Naive B cell (primary cell): ENCODE measurements at regions not wholly inside any gene's neighbourhood (a gene's known extent, or its start where the extent isn't known, plus 50 kb on each side); places are given as distances from the start of the nearest gene placed in this dataset.
"Not testable (repeated sequence)": the region's sequence is repeated elsewhere in the genome, so short reads cannot be mapped to it uniquely, and the experiment has no call there.

ENCODE experiments used
- ATAC-seq, 2 donors: fragments of 150-1000 bp; cut with Tn5 transposase; 2 replicates each; pipeline ENCODE4 v1.10.0; 2021; ENCODE audit warnings: low read depth in 2 of 2, mild to moderate bottlenecking in 2 of 2, moderate library complexity in 2 of 2
- DNase-seq: peaks from one replicate; pipeline ENCODE4 v3.0.0; 2022
- H3K27ac Mint-ChIP-seq, 6 donors: one replicate each; pipeline ENCODE4 v1.8.0; 2020 to 2022; ENCODE audit warnings: mild to moderate bottlenecking in 6 of 6, mixed read lengths in 6 of 6, moderate library complexity in 5 of 6, inconsistent platforms in 2 of 6
- H3K27me3 Mint-ChIP-seq, 3 donors: one replicate each; pipeline ENCODE4 v1.8.0; 2021 to 2022; ENCODE audit warnings: mixed read lengths in 3 of 3, mild to moderate bottlenecking in 1 of 3
- H3K36me3 Mint-ChIP-seq, 2 donors: one replicate each; pipeline ENCODE4 v1.8.0; 2020 to 2022; ENCODE audit warnings: mixed read lengths in 2 of 2, inconsistent platforms in 1 of 2, mild to moderate bottlenecking in 1 of 2
- H3K4me1 Mint-ChIP-seq, 3 donors: one replicate each; pipeline ENCODE4 v1.8.0; 2020 to 2022; ENCODE audit warnings: mixed read lengths in 3 of 3, inconsistent platforms in 1 of 3, mild to moderate bottlenecking in 1 of 3, moderate library complexity in 1 of 3
- H3K4me3 Mint-ChIP-seq, 8 donors: one replicate each; pipeline ENCODE4 v1.8.0; 2020 to 2022; ENCODE audit warnings: mild to moderate bottlenecking in 8 of 8, mixed read lengths in 8 of 8, moderate library complexity in 8 of 8, inconsistent platforms in 2 of 8
- H3K9me3 Mint-ChIP-seq, 7 donors: one replicate each; pipeline ENCODE4 v1.8.0; 2020 to 2022; ENCODE audit warnings: mixed read lengths in 7 of 7, mild to moderate bottlenecking in 5 of 7, inconsistent platforms in 2 of 7, moderate library complexity in 1 of 7

- peaks cover 0 to 10% (median 4%) of the 10 kb centered on the region in 3 donors for H3K27me3 Mint-ChIP-seq
- no peaks in the 10 kb centered on the region for H3K36me3 Mint-ChIP-seq
- H3K4me3 Mint-ChIP-seq: no peak overlapping the region
- peaks cover 0 to 7% (median 2%) of the 10 kb centered on the region in 7 donors for H3K9me3 Mint-ChIP-seq
- ATAC-seq (no peak), DNase-seq (no peak)
- H3K27ac Mint-ChIP-seq: no peak overlapping the region
- H3K4me1 Mint-ChIP-seq: peaks cover 0 to 4% (median 0%) of the 10 kb centered on the region in 3 donors
Measured at GRCh38 chr15:23854912-23855659, 168.0 kb upstream of the NDN start.

- no peak overlapping the region for H3K27ac Mint-ChIP-seq
- no peak for ATAC-seq
- peaks cover 0 to 10% (median 4%) of the 10 kb centered on the region in 3 donors for H3K27me3 Mint-ChIP-seq
- H3K9me3 Mint-ChIP-seq: peaks cover 0 to 4% (median 0%) of the 10 kb centered on the region in 7 donors
- no peak for DNase-seq
- H3K4me3 Mint-ChIP-seq: no peak overlapping the region
- peaks cover 0 to 4% (median 0%) of the 10 kb centered on the region in 3 donors for H3K4me1 Mint-ChIP-seq
- no peaks in the 10 kb centered on the region for H3K36me3 Mint-ChIP-seq
Measured at GRCh38 chr15:23855947-23856346, 168.8 kb upstream of the NDN start.

- Mint-ChIP-seq H3K36me3 (no peaks in the 10 kb centered on the region), H3K9me3 (peaks cover 0 to 4% (median 0%) of the 10 kb centered on the region in 7 donors), H3K4me1 (peaks cover 0 to 4% (median 0%) of the 10 kb centered on the region in 3 donors), H3K27me3 (peaks cover 0 to 10% (median 4%) of the 10 kb centered on the region in 3 donors), H3K27ac (no peak overlapping the region), H3K4me3 (no peak overlapping the region)
- ATAC-seq (no peak), DNase-seq (no peak)
Measured at GRCh38 chr15:23857028-23857641, 170.0 kb upstream of the NDN start.

- Mint-ChIP-seq H3K36me3 (no peaks in the 10 kb centered on the region), H3K4me1 (peaks cover 0 to 4% (median 0%) of the 10 kb centered on the region in 3 donors), H3K27me3 (peaks cover 0 to 10% (median 4%) of the 10 kb centered on the region in 3 donors), H3K9me3 (peaks cover 0 to 5% (median 0%) of the 10 kb centered on the region in 7 donors), H3K4me3 (no peak overlapping the region), H3K27ac (no peak overlapping the region)
- ATAC-seq (no peak), DNase-seq (no peak)
Measured at GRCh38 chr15:23859008-23859407, 171.9 kb upstream of the NDN start.

GRCh38 chr15:23860290-23861245, 173.5 kb upstream of the NDN start:
- Mint-ChIP-seq H3K4me3 (no peak overlapping the region), H3K4me1 (no peaks in the 10 kb centered on the region), H3K9me3 (peaks cover 0 to 5% (median 0%) of the 10 kb centered on the region in 7 donors), H3K27ac (peak overlapping the region in 1 of 6 donors; percentile 67), H3K36me3 (no peaks in the 10 kb centered on the region), H3K27me3 (peaks cover 0 to 10% (median 0%) of the 10 kb centered on the region in 3 donors)
- DNase-seq: no peak
- no peak for ATAC-seq

GRCh38 chr15:23866832-23867231, 179.7 kb upstream of the NDN start:
- no peak for ATAC-seq
- Mint-ChIP-seq H3K27ac (no peak overlapping the region), H3K9me3 (peaks cover 0 to 5% (median 0%) of the 10 kb centered on the region in 7 donors), H3K27me3 (peaks cover 0 to 6% (median 0%) of the 10 kb centered on the region in 3 donors), H3K4me3 (no peak overlapping the region), H3K36me3 (no peaks in the 10 kb centered on the region), H3K4me1 (no peaks in the 10 kb centered on the region)
- DNase-seq: no peak

GRCh38 chr15:23869396-23869795, 182.3 kb upstream of the NDN start:
- peaks cover 0 to 6% (median 0%) of the 10 kb centered on the region in 3 donors for H3K27me3 Mint-ChIP-seq
- no peaks in the 10 kb centered on the region for H3K4me1 Mint-ChIP-seq
- ATAC-seq (no peak), DNase-seq (no peak)
- no peak overlapping the region for H3K4me3 Mint-ChIP-seq
- H3K9me3 Mint-ChIP-seq: peaks cover 0 to 5% (median 1%) of the 10 kb centered on the region in 7 donors
- H3K27ac Mint-ChIP-seq: no peak overlapping the region
- H3K36me3 Mint-ChIP-seq: no peaks in the 10 kb centered on the region

GRCh38 chr15:23873613-23874012, 186.5 kb upstream of the NDN start:
- not testable (repeated sequence) for ATAC-seq, H3K27me3 Mint-ChIP-seq, H3K9me3 Mint-ChIP-seq, H3K4me3 Mint-ChIP-seq, H3K36me3 Mint-ChIP-seq, H3K27ac Mint-ChIP-seq, DNase-seq, H3K4me1 Mint-ChIP-seq

- H3K4me3 Mint-ChIP-seq: no peak overlapping the region
- DNase-seq: no peak
- no peak for ATAC-seq
- peaks cover 0 to 12% (median 5%) of the 10 kb centered on the region in 7 donors for H3K9me3 Mint-ChIP-seq
- no peak overlapping the region for H3K27ac Mint-ChIP-seq
- H3K4me1 Mint-ChIP-seq: peaks cover 0 to 8% (median 4%) of the 10 kb centered on the region in 3 donors
- H3K27me3 Mint-ChIP-seq: peaks cover 0 to 9% (median 0%) of the 10 kb centered on the region in 3 donors
- H3K36me3 Mint-ChIP-seq: no peaks in the 10 kb centered on the region
Measured at GRCh38 chr15:23877502-23878412, 190.7 kb upstream of the NDN start.

- Mint-ChIP-seq H3K4me1 (peaks cover 0 to 8% (median 4%) of the 10 kb centered on the region in 3 donors), H3K36me3 (peaks cover 0 to 4% of the 10 kb centered on the region in 2 donors), H3K9me3 (peaks cover 4 to 17% (median 7%) of the 10 kb centered on the region in 7 donors), H3K4me3 (no peak overlapping the region), H3K27ac (no peak overlapping the region), H3K27me3 (peaks cover 0 to 9% (median 0%) of the 10 kb centered on the region in 3 donors)
- DNase-seq (no peak), ATAC-seq (no peak)
Measured at GRCh38 chr15:23881291-23881690, 194.2 kb upstream of the NDN start.

GRCh38 chr15:23890218-23890617, 203.1 kb upstream of the NDN start:
- no peak for DNase-seq
- Mint-ChIP-seq H3K4me3 (no peak overlapping the region), H3K27me3 (no peaks in the 10 kb centered on the region), H3K9me3 (peaks cover 4 to 25% (median 11%) of the 10 kb centered on the region in 7 donors), H3K36me3 (peaks cover 0 to 4% of the 10 kb centered on the region in 2 donors), H3K27ac (no peak overlapping the region), H3K4me1 (no peaks in the 10 kb centered on the region)
- no peak for ATAC-seq

GRCh38 chr15:23897091-23897490, 210.0 kb upstream of the NDN start:
- Mint-ChIP-seq H3K27ac (no peak overlapping the region), H3K4me3 (no peak overlapping the region), H3K9me3 (peaks cover 5 to 16% (median 14%) of the 10 kb centered on the region in 7 donors), H3K36me3 (no peaks in the 10 kb centered on the region), H3K4me1 (no peaks in the 10 kb centered on the region), H3K27me3 (no peaks in the 10 kb centered on the region)
- ATAC-seq (no peak), DNase-seq (no peak)
